AG04450 (cell line): ENCODE measurements at regions not wholly inside any gene's neighbourhood (a gene's known extent, or its start where the extent isn't known, plus 50 kb on each side); places are given as distances from the start of the nearest gene placed in this dataset.

Experiments
- CTCF ChIA-PET: fragments of 300-600, 350-600 bp; formaldehyde crosslinking; extraction: SDS; loops from one replicate; lab custom pipeline; 2022; ENCODE audit warnings: antibody characterized with exemption, inconsistent platforms; lab: Charles Lee
- POLR2A ChIA-PET: fragments of 350-600 bp; formaldehyde crosslinking; extraction: SDS; loops from one replicate; lab custom pipeline; 2021; ENCODE audit warnings: antibody characterized with exemption, inconsistent platforms; lab: Yijun Ruan, JAX
- DNase-seq: peaks from one replicate; pipeline ENCODE4 v3.0.0-alpha.2; 2011; ENCODE audit warnings: low read depth, low spot score
- H3K27ac ChIP-seq: one replicate; pipeline ENCODE4 v1.5.1; 2012; ENCODE audit warnings: low read depth, low read length, control low read depth
- H3K27me3 ChIP-seq: one replicate; pipeline ENCODE4 v1.6.0; 2012; ENCODE audit warnings: low read length; ENCODE audit not compliant: control insufficient read depth, insufficient read depth
- H3K4me3 ChIP-seq: 2 replicates; pipeline ENCODE4 v1.5.1; 2011; ENCODE audit warnings: mild to moderate bottlenecking, low read depth, low read length, control low read depth
- H3K9me3 ChIP-seq: 2 replicates; pipeline ENCODE4 v1.5.1; 2012; ENCODE audit warnings: low read length; ENCODE audit not compliant: control insufficient read depth, insufficient read depth
- TF ChIP-seq, protein P1 (sequence below): IDR thresholded peaks from 2 replicates; pipeline ENCODE4 v1.5.1; 2011; ENCODE audit warnings: low read depth, low read length, control low read depth, inconsistent platforms

DNA sequence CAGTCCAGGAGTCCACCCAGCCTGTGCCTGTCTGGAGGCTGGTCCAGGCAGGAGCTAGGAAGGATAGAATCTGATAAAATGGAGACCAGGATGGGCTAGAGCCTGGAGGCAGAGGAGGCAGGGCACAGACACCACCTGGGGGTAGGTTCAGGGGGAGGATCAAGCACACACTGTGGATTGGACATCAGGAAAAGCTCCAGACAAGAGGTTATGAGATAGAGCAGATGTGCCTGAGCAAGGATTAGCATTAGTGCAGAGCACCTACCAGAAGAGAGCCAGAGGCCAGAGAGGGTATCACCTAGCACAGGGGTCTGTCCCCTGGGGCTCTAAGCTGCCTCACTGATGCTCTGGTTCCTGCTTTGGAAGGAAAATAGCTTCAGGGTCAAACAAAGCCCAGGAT, 216.7 kb upstream of the ZC3H12A start:
- TF ChIP-seq, protein P1, sequence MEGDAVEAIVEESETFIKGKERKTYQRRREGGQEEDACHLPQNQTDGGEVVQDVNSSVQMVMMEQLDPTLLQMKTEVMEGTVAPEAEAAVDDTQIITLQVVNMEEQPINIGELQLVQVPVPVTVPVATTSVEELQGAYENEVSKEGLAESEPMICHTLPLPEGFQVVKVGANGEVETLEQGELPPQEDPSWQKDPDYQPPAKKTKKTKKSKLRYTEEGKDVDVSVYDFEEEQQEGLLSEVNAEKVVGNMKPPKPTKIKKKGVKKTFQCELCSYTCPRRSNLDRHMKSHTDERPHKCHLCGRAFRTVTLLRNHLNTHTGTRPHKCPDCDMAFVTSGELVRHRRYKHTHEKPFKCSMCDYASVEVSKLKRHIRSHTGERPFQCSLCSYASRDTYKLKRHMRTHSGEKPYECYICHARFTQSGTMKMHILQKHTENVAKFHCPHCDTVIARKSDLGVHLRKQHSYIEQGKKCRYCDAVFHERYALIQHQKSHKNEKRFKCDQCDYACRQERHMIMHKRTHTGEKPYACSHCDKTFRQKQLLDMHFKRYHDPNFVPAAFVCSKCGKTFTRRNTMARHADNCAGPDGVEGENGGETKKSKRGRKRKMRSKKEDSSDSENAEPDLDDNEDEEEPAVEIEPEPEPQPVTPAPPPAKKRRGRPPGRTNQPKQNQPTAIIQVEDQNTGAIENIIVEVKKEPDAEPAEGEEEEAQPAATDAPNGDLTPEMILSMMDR: no peak
- no peaks in the 10 kb centered on the region for H3K9me3 ChIP-seq
- H3K27ac ChIP-seq: no peak overlapping the region
- no peak overlapping the region for H3K4me3 ChIP-seq
- ChIA-PET CTCF (no interaction called here), POLR2A (no interaction called here)
- H3K27me3 ChIP-seq: no peaks in the 10 kb centered on the region
- no peak for DNase-seq

DNA sequence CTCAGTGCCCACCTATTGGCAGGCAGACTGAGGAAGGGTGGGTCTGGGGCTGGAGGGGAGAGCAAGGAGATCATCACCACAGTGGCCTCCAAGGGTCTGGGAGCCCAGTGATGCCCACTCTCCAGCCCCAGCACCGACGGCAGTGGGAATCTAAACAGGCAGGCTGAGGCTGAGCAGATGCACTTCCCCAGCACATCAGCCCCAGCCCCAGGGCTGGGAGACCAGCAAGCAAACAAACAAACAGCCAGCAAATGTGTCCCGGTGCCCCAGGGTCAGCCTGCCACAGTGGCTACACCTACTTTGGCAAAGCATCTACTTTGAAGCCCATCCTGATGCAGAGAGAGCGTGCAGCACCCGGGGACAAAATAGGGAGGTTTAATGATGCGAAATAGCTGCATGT, 216.3 kb upstream of the ZC3H12A start:
- TF ChIP-seq, protein P1: no peak
- Histone ChIP-seq H3K27me3 (no peaks in the 10 kb centered on the region), H3K9me3 (no peaks in the 10 kb centered on the region), H3K4me3 (no peak overlapping the region), H3K27ac (no peak overlapping the region)
- ChIA-PET POLR2A (no interaction called here), CTCF (no interaction called here)
- DNase-seq: no peak

DNA sequence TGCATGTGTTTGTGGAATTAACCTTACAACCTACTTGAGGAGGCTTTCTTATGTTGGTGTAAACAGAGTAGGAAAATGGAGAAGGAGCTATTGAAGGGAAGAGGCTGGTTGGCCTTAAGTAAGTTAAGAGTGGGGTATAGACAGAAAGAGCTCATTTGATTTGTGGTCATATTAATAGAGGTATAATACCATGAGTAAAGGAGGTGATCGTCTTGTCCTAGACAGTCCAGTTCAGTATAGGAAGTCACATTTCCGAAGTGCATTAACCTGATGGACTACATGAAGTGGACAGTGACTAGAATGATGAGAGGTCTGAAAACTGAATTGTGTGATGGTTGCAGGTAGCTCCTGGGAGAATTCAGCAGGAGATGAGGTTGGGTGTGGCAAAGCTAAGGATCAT, 215.4 kb upstream of the ZC3H12A start:
- Histone ChIP-seq H3K4me3 (no peak overlapping the region), H3K27ac (no peak overlapping the region), H3K9me3 (no peaks in the 10 kb centered on the region), H3K27me3 (no peaks in the 10 kb centered on the region)
- CTCF ChIA-PET: no interaction called here
- no peak for DNase-seq
- TF ChIP-seq, protein P1: no peak
- POLR2A ChIA-PET: no interaction called here

DNA sequence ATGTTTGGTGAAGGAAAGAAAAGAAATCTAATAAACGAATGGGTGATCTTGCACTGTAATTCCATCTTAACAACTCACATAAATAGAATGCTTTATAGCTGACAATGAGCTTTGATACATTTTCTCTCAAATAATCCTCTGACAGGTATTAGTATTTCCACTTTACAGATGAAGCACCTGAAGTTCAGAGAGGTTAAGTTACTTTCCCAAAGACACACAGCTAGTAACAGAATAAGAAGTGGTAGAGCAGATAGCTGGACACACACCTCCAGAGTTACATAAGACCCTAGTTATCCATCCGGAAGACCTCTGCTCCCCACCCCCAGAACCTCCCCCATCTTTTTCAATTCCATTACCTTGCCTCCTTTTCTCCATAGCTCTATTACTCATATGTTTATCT, 213.3 kb upstream of the ZC3H12A start:
- POLR2A ChIA-PET: no interaction called here
- H3K27me3 ChIP-seq: no peaks in the 10 kb centered on the region
- TF ChIP-seq, protein P1: no peak
- no peaks in the 10 kb centered on the region for H3K9me3 ChIP-seq
- DNase-seq: no peak
- CTCF ChIA-PET: no interaction called here
- H3K4me3 ChIP-seq: no peak overlapping the region
- no peak overlapping the region for H3K27ac ChIP-seq

DNA sequence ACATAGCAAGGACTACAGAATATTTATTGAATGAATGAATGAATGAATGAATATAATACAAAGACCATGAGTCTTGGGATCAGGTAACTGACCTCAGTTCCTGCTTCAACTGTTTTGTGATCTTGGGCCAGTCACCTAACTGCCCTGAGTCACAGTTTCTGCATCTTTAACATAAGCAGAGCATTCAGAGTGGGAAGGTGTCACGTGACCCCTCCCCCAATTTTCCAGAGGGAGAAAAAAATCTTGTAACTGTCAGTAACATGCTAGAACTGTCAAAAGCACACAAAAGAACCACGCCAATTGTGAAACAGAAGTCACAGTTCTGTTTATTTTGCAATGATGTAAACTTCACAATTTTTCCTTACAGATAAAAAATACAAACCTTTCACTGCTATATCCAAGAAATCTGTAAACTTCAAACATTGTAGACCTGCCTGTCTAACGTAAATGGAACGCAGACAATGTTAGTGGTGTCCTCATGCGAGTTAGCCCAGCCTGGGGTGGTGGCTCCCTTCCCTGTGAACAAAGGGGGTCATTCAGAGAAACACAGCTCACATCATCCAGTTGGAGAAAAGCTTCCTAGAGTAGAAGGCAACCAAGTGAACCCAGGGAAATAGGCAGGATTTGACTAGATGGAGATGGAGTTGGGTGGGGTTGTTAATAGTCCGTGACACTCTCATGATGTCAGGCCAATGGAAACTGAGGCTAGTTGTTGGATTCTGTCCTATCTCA, 211.8 kb upstream of the ZC3H12A start:
- Histone ChIP-seq H3K9me3 (no peaks in the 10 kb centered on the region), H3K27ac (no peak overlapping the region), H3K27me3 (no peaks in the 10 kb centered on the region), H3K4me3 (no peak overlapping the region)
- CTCF ChIA-PET: no interaction called here
- POLR2A ChIA-PET: no interaction called here
- TF ChIP-seq, protein P1: no peak
- no peak for DNase-seq
